CD4-positive, CD25-positive, alpha-beta regulatory T cell (primary cell): ENCODE measurements at regions not wholly inside any gene's neighbourhood (a gene's known extent, or its start where the extent isn't known, plus 50 kb on each side); places are given as distances from the start of the nearest gene placed in this dataset.

ENCODE experiments used
- ATAC-seq, 2 donors: fragments of 150-1000 bp; cut with Tn5 transposase; one replicate each; pipeline ENCODE4 v1.10.0; 2021; ENCODE audit warnings: low read depth in 2 of 2, moderate number of reproducible peaks in 2 of 2, moderate library complexity in 1 of 2
- DNase-seq, 3 donors: peaks; one replicate each; pipeline versions ENCODE4 v3.0.0 to v3.0.0-alpha.2; 2012 to 2022; ENCODE audit warnings: mixed read lengths in 1 of 3
- H3K27ac ChIP-seq: one replicate; pipeline ENCODE4 v1.7.0; 2013; ENCODE audit warnings: mild to moderate bottlenecking, low read length; ENCODE audit not compliant: insufficient read depth, poor library complexity, severe bottlenecking
- H3K27me3 ChIP-seq: one replicate; pipeline ENCODE4 v1.7.0; 2013; ENCODE audit warnings: low read length; ENCODE audit not compliant: control insufficient read depth, insufficient read depth
- H3K36me3 ChIP-seq: one replicate; pipeline ENCODE4 v1.7.0; 2013; ENCODE audit warnings: mild to moderate bottlenecking, low read length, moderate library complexity; ENCODE audit not compliant: control insufficient read depth, insufficient read depth
- H3K4me1 ChIP-seq: 2 replicates; pipeline ENCODE4 v1.7.0; 2013; ENCODE audit warnings: mild to moderate bottlenecking, low read length; ENCODE audit not compliant: insufficient read depth, control insufficient read depth, poor library complexity, severe bottlenecking
- H3K4me3 ChIP-seq: one replicate; pipeline ENCODE4 v1.7.0; 2013; ENCODE audit warnings: low read depth, mild to moderate bottlenecking, low read length, moderate library complexity
- H3K9me3 ChIP-seq, 2 experiments: 1 replicate in 1 of 2; 2 replicates in 1 of 2; pipeline ENCODE4 v1.7.0; 2013; ENCODE audit warnings: low read length in 2 of 2, mild to moderate bottlenecking in 1 of 2, moderate library complexity in 1 of 2; ENCODE audit not compliant: control insufficient read depth in 2 of 2
- H3K27ac Mint-ChIP-seq, 3 donors: one replicate each; pipeline ENCODE4 v1.8.0; 2020 to 2022; ENCODE audit warnings: mild to moderate bottlenecking in 3 of 3, mixed read lengths in 3 of 3, moderate library complexity in 2 of 3
- H3K27me3 Mint-ChIP-seq: one replicate; pipeline ENCODE4 v1.8.0; 2022; ENCODE audit warnings: mild to moderate bottlenecking, mixed read lengths
- H3K36me3 Mint-ChIP-seq: one replicate; pipeline ENCODE4 v1.8.0; 2020; ENCODE audit warnings: mixed read lengths
- H3K4me1 Mint-ChIP-seq, 4 donors: one replicate each; pipeline ENCODE4 v1.8.0; 2020 to 2022; ENCODE audit warnings: mixed read lengths in 4 of 4, mild to moderate bottlenecking in 1 of 4
- H3K4me3 Mint-ChIP-seq, 4 donors: one replicate each; pipeline ENCODE4 v1.8.0; 2020 to 2022; ENCODE audit warnings: mild to moderate bottlenecking in 4 of 4, mixed read lengths in 4 of 4, moderate library complexity in 3 of 4
- H3K9me3 Mint-ChIP-seq, 7 donors: one replicate each; pipeline ENCODE4 v1.8.0; 2020 to 2022; ENCODE audit warnings: mixed read lengths in 7 of 7, mild to moderate bottlenecking in 3 of 7, moderate library complexity in 2 of 7

- H3K36me3 ChIP-seq: no peaks in the 10 kb centered on the region
- no peaks in the 10 kb centered on the region for H3K9me3 ChIP-seq
- no peak overlapping the region for H3K27ac Mint-ChIP-seq
- H3K4me3 Mint-ChIP-seq: no peak overlapping the region
- ATAC-seq: no peak
- H3K27me3 ChIP-seq: peaks cover 3% of the 10 kb centered on the region
- no peaks in the 10 kb centered on the region for H3K4me1 Mint-ChIP-seq
- H3K36me3 Mint-ChIP-seq: no peaks in the 10 kb centered on the region
- H3K4me1 ChIP-seq: no peaks in the 10 kb centered on the region
- no peak for DNase-seq
- no peak overlapping the region for H3K4me3 ChIP-seq
- peaks cover 6% of the 10 kb centered on the region for H3K27me3 Mint-ChIP-seq
- no peak overlapping the region for H3K27ac ChIP-seq
- H3K9me3 Mint-ChIP-seq: peaks cover 0 to 4% (median 0%) of the 10 kb centered on the region in 7 donors
Measured at GRCh38 chr2:151182396-151182795, 79.3 kb downstream of the RBM43 start.

GRCh38 chr2:151181524-151181923 lies 80.1 kb downstream of the RBM43 start:
- Histone ChIP-seq H3K36me3 (no peaks in the 10 kb centered on the region), H3K9me3 (no peaks in the 10 kb centered on the region), H3K27me3 (peaks cover 3% of the 10 kb centered on the region), H3K4me1 (no peaks in the 10 kb centered on the region), H3K4me3 (no peak overlapping the region), H3K27ac (no peak overlapping the region)
- H3K27ac Mint-ChIP-seq: no peak overlapping the region
- peaks cover 0 to 4% (median 0%) of the 10 kb centered on the region in 7 donors for H3K9me3 Mint-ChIP-seq
- DNase-seq (no peak), ATAC-seq (no peak)
- H3K4me3 Mint-ChIP-seq: no peak overlapping the region
- H3K36me3 Mint-ChIP-seq: no peaks in the 10 kb centered on the region
- no peaks in the 10 kb centered on the region for H3K4me1 Mint-ChIP-seq
- H3K27me3 Mint-ChIP-seq: peaks cover 6% of the 10 kb centered on the region

DNA sequence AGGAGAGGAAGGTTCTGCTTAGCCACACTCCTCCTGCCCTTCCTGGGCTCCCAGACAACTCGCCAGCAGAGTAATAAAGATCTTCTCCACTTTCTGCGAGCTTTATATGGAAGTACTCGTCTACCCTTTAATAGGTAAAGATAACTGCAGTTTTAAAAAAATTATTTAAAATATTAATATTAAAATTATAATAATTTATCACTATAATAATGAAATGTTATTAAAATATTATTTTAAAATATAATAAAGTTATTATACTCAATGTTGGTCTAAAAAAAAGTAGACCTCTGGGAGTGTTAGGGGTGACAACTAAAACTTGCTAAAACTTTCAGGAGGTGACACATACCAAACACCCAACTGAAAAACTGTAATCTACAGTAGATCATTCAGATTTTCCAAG lies 81.5 kb downstream of the RBM43 start:
- ATAC-seq (no peak), DNase-seq (no peak)
- H3K36me3 ChIP-seq: no peaks in the 10 kb centered on the region
- no peak overlapping the region for H3K27ac ChIP-seq
- Mint-ChIP-seq H3K4me3 (no peak overlapping the region), H3K27ac (no peak overlapping the region), H3K4me1 (no peaks in the 10 kb centered on the region), H3K36me3 (no peaks in the 10 kb centered on the region), H3K9me3 (peaks cover 0 to 4% (median 0%) of the 10 kb centered on the region in 7 donors), H3K27me3 (peaks cover 6% of the 10 kb centered on the region)
- H3K27me3 ChIP-seq: peaks cover 3% of the 10 kb centered on the region
- H3K4me1 ChIP-seq: no peaks in the 10 kb centered on the region
- no peak overlapping the region for H3K4me3 ChIP-seq
- H3K9me3 ChIP-seq: no peaks in the 10 kb centered on the region

DNA sequence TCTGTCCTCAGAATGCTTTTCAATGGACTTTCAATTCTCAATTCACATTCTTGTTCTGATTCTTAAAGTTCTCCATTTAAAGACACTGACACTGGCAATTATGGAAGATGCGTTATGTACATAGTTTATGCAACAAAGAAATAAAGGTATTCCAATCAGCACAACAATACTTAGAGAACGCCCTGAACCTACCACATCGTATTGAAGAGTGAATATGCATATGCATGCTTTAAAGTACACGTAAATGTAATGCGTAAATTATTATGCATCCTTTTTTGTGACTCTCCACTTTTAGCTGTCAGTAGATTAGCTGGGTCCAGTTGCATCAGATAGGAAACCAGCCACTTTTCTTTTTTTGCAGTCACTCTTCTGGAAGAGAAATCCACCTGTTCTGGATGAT lies 83.5 kb downstream of the RBM43 start:
- no peak for ATAC-seq
- no peak overlapping the region for H3K4me3 ChIP-seq
- no peaks in the 10 kb centered on the region for H3K4me1 ChIP-seq
- Mint-ChIP-seq H3K27me3 (peaks cover 6% of the 10 kb centered on the region), H3K4me3 (no peak overlapping the region), H3K9me3 (peaks cover 0 to 2% (median 0%) of the 10 kb centered on the region in 7 donors), H3K27ac (no peak overlapping the region), H3K4me1 (no peaks in the 10 kb centered on the region), H3K36me3 (no peaks in the 10 kb centered on the region)
- no peak overlapping the region for H3K27ac ChIP-seq
- no peaks in the 10 kb centered on the region for H3K9me3 ChIP-seq
- no peak for DNase-seq
- peaks cover 1% of the 10 kb centered on the region for H3K27me3 ChIP-seq
- H3K36me3 ChIP-seq: no peaks in the 10 kb centered on the region

- H3K4me3 ChIP-seq: no peak overlapping the region
- H3K27me3 ChIP-seq: no peaks in the 10 kb centered on the region
- Mint-ChIP-seq H3K27ac (no peak overlapping the region), H3K9me3 (peaks cover 0 to 2% (median 0%) of the 10 kb centered on the region in 7 donors), H3K4me1 (no peaks in the 10 kb centered on the region), H3K27me3 (peaks cover 6% of the 10 kb centered on the region), H3K4me3 (no peak overlapping the region), H3K36me3 (no peaks in the 10 kb centered on the region)
- no peaks in the 10 kb centered on the region for H3K4me1 ChIP-seq
- H3K27ac ChIP-seq: no peak overlapping the region
- DNase-seq: no peak
- H3K9me3 ChIP-seq: no peaks in the 10 kb centered on the region
- no peaks in the 10 kb centered on the region for H3K36me3 ChIP-seq
- ATAC-seq: no peak
Measured at GRCh38 chr2:151177756-151178155, 83.9 kb downstream of the RBM43 start.

GRCh38 chr2:151176661-151177060 lies 85.0 kb downstream of the RBM43 start:
- Mint-ChIP-seq H3K4me1 (no peaks in the 10 kb centered on the region), H3K36me3 (no peaks in the 10 kb centered on the region), H3K4me3 (no peak overlapping the region), H3K27me3 (peaks cover 6% of the 10 kb centered on the region), H3K27ac (no peak overlapping the region), H3K9me3 (no peaks in the 10 kb centered on the region)
- Histone ChIP-seq H3K27me3 (no peaks in the 10 kb centered on the region), H3K9me3 (no peaks in the 10 kb centered on the region), H3K36me3 (no peaks in the 10 kb centered on the region), H3K27ac (no peak overlapping the region), H3K4me3 (no peak overlapping the region), H3K4me1 (no peaks in the 10 kb centered on the region)
- DNase-seq (no peak), ATAC-seq (no peak)

GRCh38 chr2:151175864-151176263 lies 85.8 kb downstream of the RBM43 start:
- H3K27me3 Mint-ChIP-seq: peaks cover 11% of the 10 kb centered on the region
- H3K4me1 ChIP-seq: no peaks in the 10 kb centered on the region
- no peaks in the 10 kb centered on the region for H3K36me3 Mint-ChIP-seq
- ATAC-seq: no peak
- H3K4me1 Mint-ChIP-seq: no peaks in the 10 kb centered on the region
- no peak overlapping the region for H3K4me3 ChIP-seq
- no peak for DNase-seq
- H3K27ac Mint-ChIP-seq: no peak overlapping the region
- no peaks in the 10 kb centered on the region for H3K9me3 ChIP-seq
- H3K36me3 ChIP-seq: no peaks in the 10 kb centered on the region
- H3K27ac ChIP-seq: no peak overlapping the region
- H3K4me3 Mint-ChIP-seq: no peak overlapping the region
- no peaks in the 10 kb centered on the region for H3K27me3 ChIP-seq
- no peaks in the 10 kb centered on the region for H3K9me3 Mint-ChIP-seq

DNA sequence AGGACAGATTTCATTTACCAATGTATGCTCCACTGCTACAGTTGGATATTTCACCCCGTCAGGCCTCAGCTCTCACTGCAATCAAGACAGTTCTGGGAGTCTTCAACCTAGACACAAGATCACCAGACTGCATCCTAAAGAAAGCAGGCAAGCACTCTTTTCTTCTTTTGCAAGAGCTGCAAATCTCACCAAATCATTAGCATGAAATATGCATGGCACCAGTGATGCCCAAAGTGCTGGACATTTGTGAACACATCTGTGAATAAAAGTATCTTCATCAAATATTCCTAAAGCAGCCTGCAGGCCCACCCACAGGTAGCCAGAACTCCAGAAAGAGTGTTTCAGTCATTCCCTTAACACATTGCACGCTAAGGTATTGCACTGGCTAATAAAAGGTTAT lies 87.5 kb downstream of the RBM43 start:
- DNase-seq: no peak
- Mint-ChIP-seq H3K36me3 (no peaks in the 10 kb centered on the region), H3K4me1 (no peaks in the 10 kb centered on the region), H3K9me3 (no peaks in the 10 kb centered on the region), H3K27me3 (peaks cover 7% of the 10 kb centered on the region), H3K27ac (no peak overlapping the region), H3K4me3 (no peak overlapping the region)
- H3K27me3 ChIP-seq: no peaks in the 10 kb centered on the region
- no peak overlapping the region for H3K4me3 ChIP-seq
- no peak for ATAC-seq
- H3K4me1 ChIP-seq: no peaks in the 10 kb centered on the region
- H3K27ac ChIP-seq: no peak overlapping the region
- no peaks in the 10 kb centered on the region for H3K36me3 ChIP-seq
- no peaks in the 10 kb centered on the region for H3K9me3 ChIP-seq
